ENCODE measurements at regions not wholly inside any gene's neighbourhood (a gene's known extent, or its start where the extent isn't known, plus 50 kb on each side); places are given as distances from the start of the nearest gene placed in this dataset.

DNA sequence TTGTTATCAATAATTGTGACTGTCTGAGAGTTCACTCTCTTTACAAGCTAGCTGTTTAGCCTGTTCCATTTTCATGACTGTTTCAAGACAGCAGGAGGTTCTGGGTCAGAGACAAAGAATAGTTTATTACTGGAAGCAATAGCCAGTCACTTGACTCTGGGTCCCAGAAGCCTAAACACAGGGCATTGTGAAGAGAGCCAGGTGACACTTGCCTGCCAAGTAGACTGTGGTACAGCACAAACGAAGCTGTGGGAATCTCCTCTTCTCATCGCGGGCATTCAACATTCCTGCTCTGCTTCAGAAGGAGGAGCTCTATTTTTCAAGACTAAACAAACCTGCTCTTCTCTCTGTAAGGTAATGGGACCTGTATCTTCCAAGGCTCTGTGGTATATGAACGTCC, 485.1 kb downstream of the TRIML1 start:
- TF ChIP-seq CTCF (IDR thresholded peaks at IDR 0.05) (no peak), POLR2A (IDR thresholded peaks at IDR 0.05) (no peak), POLR2AphosphoS5 (IDR thresholded peaks at IDR 0.05) (no peak)
